ENCODE measurements at regions not wholly inside any gene's neighbourhood (a gene's known extent, or its start where the extent isn't known, plus 50 kb on each side); places are given as distances from the start of the nearest gene placed in this dataset.

DNA sequence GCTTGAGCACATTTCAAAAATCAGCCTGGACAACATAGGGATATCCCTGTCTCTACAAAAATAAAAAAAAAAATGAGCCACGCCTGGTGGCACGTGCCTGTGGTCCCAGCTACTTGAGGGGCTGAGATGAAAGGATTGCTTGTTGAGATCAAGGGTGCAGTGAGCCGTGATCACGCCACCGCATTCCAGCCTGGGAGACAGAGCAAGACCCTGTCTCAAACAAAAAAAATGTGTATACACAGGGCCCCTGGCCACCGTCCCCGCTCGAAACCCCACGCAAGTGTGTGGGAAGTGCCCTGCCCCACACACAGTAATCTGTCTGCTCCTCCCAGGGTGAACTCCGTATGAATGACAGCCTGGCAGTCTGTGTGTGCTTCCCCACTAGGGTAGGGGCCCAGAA is 93.0 kb upstream of the RPL38 start:
- no peak for TF ChIP-seq CTCF (IDR thresholded peaks at IDR 0.05)
- no peak for TF ChIP-seq POLR2A (IDR thresholded peaks at IDR 0.05)
